Breast epithelium (tissue), 4 donors: ENCODE measurements at regions not wholly inside any gene's neighbourhood (a gene's known extent, or its start where the extent isn't known, plus 50 kb on each side); places are given as distances from the start of the nearest gene placed in this dataset.

Experiments used
- DNase-seq, 2 donors: peaks; one replicate each; pipeline ENCODE4 v3.0.0-alpha.2; 2019; ENCODE audit warnings: low spot score in 2 of 2
- H3K27ac ChIP-seq, 2 donors: fragments of 200-600 bp; sonication (generic) in 1 of 2; one replicate each; pipeline ENCODE4 v1.5.1; 2016 to 2019; ENCODE audit warnings: mild to moderate bottlenecking in 1 of 2
- H3K27me3 ChIP-seq, 2 donors: fragments of 200-600 bp; sonication (generic) in 1 of 2; one replicate each; pipeline versions ENCODE4 v1.5.1 to v1.6.0; 2017 to 2019; ENCODE audit warnings: control low read depth in 1 of 2, mild to moderate bottlenecking in 1 of 2
- H3K36me3 ChIP-seq: fragments of 200-600 bp; one replicate; pipeline ENCODE4 v1.5.1; 2019
- H3K4me1 ChIP-seq, 2 donors: fragments of 200-600 bp; sonication (generic); one replicate each; pipeline ENCODE4 v1.5.1; 2016 to 2019; ENCODE audit warnings: control low read depth in 1 of 2
- H3K4me3 ChIP-seq, 3 donors: fragments of 200-600 bp; sonication (generic); 1 replicate in 2 of 3; 2 replicates in 1 of 3; pipeline ENCODE4 v1.5.1; 2016 to 2019; ENCODE audit warnings: mild to moderate bottlenecking in 3 of 3, moderate library complexity in 2 of 3
- H3K9me3 ChIP-seq, 2 donors: fragments of 200-600 bp; sonication (generic) in 1 of 2; one replicate each; pipeline ENCODE4 v1.5.1; 2016 to 2019; ENCODE audit warnings: control low read depth in 1 of 2
- POLR2A ChIP-seq: fragments of 450-650 bp; IDR thresholded peaks from one replicate; pipeline ENCODE4 v1.6.1; 2016; ENCODE audit warnings: antibody characterized with exemption, mild to moderate bottlenecking, moderate library complexity
- POLR2AphosphoS5 ChIP-seq, 3 donors: sonication (generic); formaldehyde crosslinking; IDR thresholded peaks; one replicate each; pipeline ENCODE4 v1.6.1; 2017; ENCODE audit warnings: antibody characterized with exemption in 3 of 3
- intact Hi-C: fragments of 100-400 bp; cut with DNase I; formaldehyde crosslinking; loops from one replicate; pipeline ENCODE4 v1.15.1; 2023; ENCODE audit warnings: low total_unique reads
- TF ChIP-seq, protein P1 (sequence below), 3 donors: fragments of 450-650 bp; IDR thresholded peaks; one replicate each; pipeline ENCODE4 v1.5.1; 2016 to 2017; ENCODE audit warnings: antibody characterized with exemption in 3 of 3, mild to moderate bottlenecking in 3 of 3, moderate library complexity in 3 of 3

DNA sequence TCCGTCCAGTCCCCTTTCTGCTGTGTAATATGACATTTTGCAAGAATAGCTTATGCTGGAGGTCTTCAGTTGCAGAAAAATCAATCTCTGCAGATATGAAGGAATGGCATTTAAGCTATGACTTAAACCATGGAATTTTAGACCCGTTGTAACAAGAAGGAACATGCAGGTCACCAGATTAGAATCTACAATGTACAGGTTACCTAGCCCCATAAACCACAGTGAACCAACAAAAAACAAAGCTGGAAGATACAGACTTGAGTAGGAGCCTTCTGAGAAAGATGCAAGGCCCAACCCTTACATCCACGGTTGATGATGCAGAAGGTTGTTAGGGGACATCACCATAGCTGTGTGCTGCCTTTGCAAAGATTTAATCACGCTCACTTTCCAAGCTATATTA is 132.5 kb downstream of the WT1 start:
- DNase-seq: no peak
- intact Hi-C loops: no loop called here
- Histone ChIP-seq H3K4me3 (no peak overlapping the region), H3K36me3 (no peaks in the 10 kb centered on the region), H3K9me3 (no peaks in the 10 kb centered on the region), H3K4me1 (no peaks in the 10 kb centered on the region), H3K27ac (no peak overlapping the region), H3K27me3 (no peaks in the 10 kb centered on the region)
- TF ChIP-seq POLR2A (no peak), POLR2AphosphoS5 (IDR thresholded peaks at IDR 0.05) (no peak)
- TF ChIP-seq, protein P1, sequence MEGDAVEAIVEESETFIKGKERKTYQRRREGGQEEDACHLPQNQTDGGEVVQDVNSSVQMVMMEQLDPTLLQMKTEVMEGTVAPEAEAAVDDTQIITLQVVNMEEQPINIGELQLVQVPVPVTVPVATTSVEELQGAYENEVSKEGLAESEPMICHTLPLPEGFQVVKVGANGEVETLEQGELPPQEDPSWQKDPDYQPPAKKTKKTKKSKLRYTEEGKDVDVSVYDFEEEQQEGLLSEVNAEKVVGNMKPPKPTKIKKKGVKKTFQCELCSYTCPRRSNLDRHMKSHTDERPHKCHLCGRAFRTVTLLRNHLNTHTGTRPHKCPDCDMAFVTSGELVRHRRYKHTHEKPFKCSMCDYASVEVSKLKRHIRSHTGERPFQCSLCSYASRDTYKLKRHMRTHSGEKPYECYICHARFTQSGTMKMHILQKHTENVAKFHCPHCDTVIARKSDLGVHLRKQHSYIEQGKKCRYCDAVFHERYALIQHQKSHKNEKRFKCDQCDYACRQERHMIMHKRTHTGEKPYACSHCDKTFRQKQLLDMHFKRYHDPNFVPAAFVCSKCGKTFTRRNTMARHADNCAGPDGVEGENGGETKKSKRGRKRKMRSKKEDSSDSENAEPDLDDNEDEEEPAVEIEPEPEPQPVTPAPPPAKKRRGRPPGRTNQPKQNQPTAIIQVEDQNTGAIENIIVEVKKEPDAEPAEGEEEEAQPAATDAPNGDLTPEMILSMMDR (IDR thresholded peaks at IDR 0.05): no peak

- intact Hi-C loops: no loop called here
- Histone ChIP-seq H3K4me1 (no peaks in the 10 kb centered on the region), H3K9me3 (no peaks in the 10 kb centered on the region), H3K27ac (no peak overlapping the region), H3K27me3 (no peaks in the 10 kb centered on the region), H3K4me3 (no peak overlapping the region), H3K36me3 (no peaks in the 10 kb centered on the region)
- TF ChIP-seq, protein P1 (IDR thresholded peaks at IDR 0.05): no peak
- TF ChIP-seq POLR2AphosphoS5 (IDR thresholded peaks at IDR 0.05) (no peak), POLR2A (no peak)
- DNase-seq: no peak
Observed at GRCh38 chr11:32304521-32304920, 130.8 kb downstream of the WT1 start.

DNA sequence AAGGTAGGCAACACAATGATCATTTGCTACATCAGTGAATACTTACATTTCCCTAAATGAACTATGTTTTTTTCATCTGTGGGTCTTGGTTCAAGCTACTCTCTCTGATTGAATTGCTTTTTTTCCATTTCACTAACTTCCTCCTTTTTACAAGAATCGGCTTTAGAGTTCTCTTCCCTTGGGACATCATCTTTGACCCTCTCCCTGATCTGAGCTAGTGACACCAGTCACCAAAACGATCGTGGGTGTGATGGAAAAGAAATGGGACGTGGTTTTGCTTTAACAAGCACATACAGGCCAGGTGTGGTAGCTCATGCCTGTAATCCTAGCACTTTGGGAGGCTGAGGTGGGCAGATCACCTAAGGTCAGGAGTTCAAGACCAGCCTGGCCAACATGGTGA is 129.9 kb downstream of the WT1 start:
- intact Hi-C loops: no loop called here
- Histone ChIP-seq H3K4me3 (no peak overlapping the region), H3K9me3 (no peaks in the 10 kb centered on the region), H3K4me1 (no peaks in the 10 kb centered on the region), H3K36me3 (no peaks in the 10 kb centered on the region), H3K27ac (no peak overlapping the region), H3K27me3 (no peaks in the 10 kb centered on the region)
- no peak for DNase-seq
- TF ChIP-seq POLR2A (no peak), POLR2AphosphoS5 (IDR thresholded peaks at IDR 0.05) (no peak)
- TF ChIP-seq, protein P1 (IDR thresholded peaks at IDR 0.05): no peak

DNA sequence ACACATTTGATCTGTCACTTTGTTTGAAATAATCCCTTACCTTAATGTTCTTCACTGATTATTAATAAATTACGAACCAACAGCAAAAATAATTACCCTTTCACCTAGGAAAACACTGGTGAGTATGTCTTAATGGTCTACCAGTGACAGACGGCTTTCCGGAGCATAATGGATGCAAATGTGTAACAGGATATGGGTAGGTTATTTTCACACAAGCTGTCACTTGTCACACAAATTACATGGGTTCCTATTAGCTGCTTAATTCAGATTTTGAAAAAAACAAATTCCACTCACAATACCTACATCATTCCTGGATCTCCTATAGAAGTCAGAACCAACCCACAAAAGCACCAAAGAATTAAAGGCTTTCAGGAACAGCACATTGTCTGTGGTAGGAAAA is 127.9 kb downstream of the WT1 start:
- TF ChIP-seq POLR2A (no peak), POLR2AphosphoS5 (IDR thresholded peaks at IDR 0.05) (no peak)
- TF ChIP-seq, protein P1 (IDR thresholded peaks at IDR 0.05): no peak
- Histone ChIP-seq H3K36me3 (no peaks in the 10 kb centered on the region), H3K9me3 (no peaks in the 10 kb centered on the region), H3K27me3 (no peaks in the 10 kb centered on the region), H3K4me3 (no peak overlapping the region), H3K4me1 (no peaks in the 10 kb centered on the region), H3K27ac (no peak overlapping the region)
- no peak for DNase-seq
- intact Hi-C loops: no loop called here

DNA sequence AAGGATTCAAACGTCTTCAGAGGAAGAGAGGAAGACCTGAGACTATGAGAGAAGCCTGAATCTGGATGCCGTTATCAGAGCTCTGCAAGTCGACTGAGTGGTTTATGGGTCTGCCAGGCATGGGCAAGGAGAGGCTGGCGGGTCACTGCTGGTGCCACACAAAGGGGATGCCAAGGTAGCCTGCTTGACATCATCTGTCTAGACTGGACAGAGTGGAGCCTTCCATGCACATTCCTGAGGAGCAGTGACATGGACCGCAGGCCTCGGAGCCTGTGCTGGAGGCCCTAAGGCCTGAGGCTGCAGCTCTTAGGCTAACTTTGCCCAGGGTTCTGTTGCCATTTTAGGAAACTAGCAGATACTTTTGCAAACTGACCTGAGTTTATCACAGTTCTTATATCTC is 127.4 kb downstream of the WT1 start:
- H3K36me3 ChIP-seq: no peaks in the 10 kb centered on the region
- TF ChIP-seq, protein P1 (IDR thresholded peaks at IDR 0.05): no peak
- TF ChIP-seq POLR2AphosphoS5 (IDR thresholded peaks at IDR 0.05) (no peak), POLR2A (no peak)
- H3K9me3 ChIP-seq: no peaks in the 10 kb centered on the region
- no peak overlapping the region for H3K27ac ChIP-seq
- intact Hi-C loops: no loop called here
- no peak overlapping the region for H3K4me3 ChIP-seq
- DNase-seq: no peak
- no peaks in the 10 kb centered on the region for H3K27me3 ChIP-seq
- H3K4me1 ChIP-seq: no peaks in the 10 kb centered on the region
